ENCODE measurements at regions not wholly inside any gene's neighbourhood (a gene's known extent, or its start where the extent isn't known, plus 50 kb on each side); places are given as distances from the start of the nearest gene placed in this dataset.

DNA sequence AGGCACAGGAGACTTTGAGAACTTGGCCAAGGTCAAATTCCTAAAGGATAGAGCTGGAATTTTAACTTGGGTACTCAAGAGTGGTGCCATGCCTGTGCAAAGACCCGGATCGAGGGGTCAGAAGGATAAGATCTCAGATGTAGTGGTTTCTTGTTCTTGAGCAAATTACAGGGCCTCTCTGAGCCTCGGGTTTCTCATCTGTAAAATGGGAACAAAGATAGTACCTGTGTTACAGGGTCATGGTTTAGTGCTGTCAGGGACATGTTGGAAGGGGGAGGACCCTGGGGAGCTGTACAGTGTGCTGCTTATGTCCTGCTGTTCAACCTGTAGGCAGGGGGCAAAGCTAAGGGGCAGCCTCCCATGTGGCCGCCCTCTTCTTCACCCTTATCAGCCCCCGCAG is 173.5 kb upstream of the HAAO start:
- Histone ChIP-seq H3K27me3 (no peaks in the 10 kb centered on the region), H3K27ac (peak overlapping the region in 1 of 2 donors; percentile 83), H3K9me3 (no peaks in the 10 kb centered on the region), H3K36me3 (no peaks in the 10 kb centered on the region), H3K4me1 (peaks cover 0 to 64% of the 10 kb centered on the region in 2 donors), H3K4me3 (no peak overlapping the region)
- DNase-seq (ENCODE audit: low spot score) = no peak
- TF ChIP-seq, protein P1, sequence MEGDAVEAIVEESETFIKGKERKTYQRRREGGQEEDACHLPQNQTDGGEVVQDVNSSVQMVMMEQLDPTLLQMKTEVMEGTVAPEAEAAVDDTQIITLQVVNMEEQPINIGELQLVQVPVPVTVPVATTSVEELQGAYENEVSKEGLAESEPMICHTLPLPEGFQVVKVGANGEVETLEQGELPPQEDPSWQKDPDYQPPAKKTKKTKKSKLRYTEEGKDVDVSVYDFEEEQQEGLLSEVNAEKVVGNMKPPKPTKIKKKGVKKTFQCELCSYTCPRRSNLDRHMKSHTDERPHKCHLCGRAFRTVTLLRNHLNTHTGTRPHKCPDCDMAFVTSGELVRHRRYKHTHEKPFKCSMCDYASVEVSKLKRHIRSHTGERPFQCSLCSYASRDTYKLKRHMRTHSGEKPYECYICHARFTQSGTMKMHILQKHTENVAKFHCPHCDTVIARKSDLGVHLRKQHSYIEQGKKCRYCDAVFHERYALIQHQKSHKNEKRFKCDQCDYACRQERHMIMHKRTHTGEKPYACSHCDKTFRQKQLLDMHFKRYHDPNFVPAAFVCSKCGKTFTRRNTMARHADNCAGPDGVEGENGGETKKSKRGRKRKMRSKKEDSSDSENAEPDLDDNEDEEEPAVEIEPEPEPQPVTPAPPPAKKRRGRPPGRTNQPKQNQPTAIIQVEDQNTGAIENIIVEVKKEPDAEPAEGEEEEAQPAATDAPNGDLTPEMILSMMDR (IDR thresholded peaks at IDR 0.05) = no peak

DNA sequence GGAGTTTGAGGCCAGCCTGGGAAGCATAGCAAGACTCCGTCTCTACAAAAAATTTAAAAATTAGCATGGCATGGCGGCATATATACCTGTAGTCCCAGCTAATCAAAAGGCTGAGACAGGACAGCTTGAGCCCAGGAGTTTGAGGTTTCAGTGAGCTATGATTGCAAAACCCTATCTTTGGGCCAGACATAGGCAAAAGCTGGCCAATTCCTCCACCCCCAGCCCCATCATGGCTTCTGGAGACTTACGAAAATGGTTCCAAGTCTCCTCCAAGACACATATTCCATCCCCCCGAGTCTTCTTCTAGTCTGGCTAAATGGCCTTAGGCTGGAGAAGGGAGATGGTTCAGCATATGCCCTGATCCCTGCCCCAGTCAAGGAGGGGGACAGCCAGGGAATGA is 172.8 kb upstream of the HAAO start:
- Histone ChIP-seq H3K9me3 (no peaks in the 10 kb centered on the region), H3K4me3 (no peak overlapping the region), H3K36me3 (no peaks in the 10 kb centered on the region), H3K27ac (peak overlapping the region; percentile 56 to 83), H3K4me1 (peaks cover 0 to 70% of the 10 kb centered on the region in 2 donors), H3K27me3 (no peaks in the 10 kb centered on the region)
- TF ChIP-seq, protein P1 (IDR thresholded peaks at IDR 0.05) = no peak
- DNase-seq (ENCODE audit: low spot score) = no peak

DNA sequence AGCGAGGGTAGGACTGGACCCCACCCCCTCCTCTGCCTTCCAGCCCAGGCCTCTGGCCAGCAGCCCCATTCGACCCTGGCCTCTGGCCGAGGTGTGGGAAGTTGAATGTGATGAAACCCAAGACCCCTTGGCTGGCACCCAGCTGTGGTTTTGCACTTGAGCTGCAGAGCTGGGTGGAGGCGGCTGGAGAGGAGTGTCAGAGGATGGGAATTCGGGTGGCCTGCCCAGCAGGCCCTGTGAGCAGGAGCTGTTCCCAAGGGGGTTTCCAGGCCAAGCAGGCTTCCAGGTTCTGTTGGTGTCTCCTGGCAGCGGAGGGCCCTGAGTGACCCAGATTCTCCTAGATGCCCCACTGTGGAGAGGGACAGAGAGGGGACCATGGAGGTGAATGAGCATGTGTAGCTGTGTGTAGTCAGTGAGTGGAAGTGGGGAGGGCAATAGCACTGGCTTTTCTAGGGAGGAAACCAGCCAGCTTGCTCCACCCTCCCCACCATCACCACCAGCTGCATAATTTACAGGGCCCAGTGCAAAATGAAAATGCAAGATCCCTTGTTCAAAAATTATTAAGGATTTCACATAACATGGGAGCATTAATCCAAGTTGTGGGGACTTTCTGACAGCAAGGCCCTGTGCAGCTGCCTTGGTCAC is 172.2 kb upstream of the HAAO start:
- Histone ChIP-seq H3K4me1 (peaks cover 0 to 70% of the 10 kb centered on the region in 2 donors), H3K4me3 (no peak overlapping the region), H3K27ac (peak overlapping the region; percentile 56 to 83), H3K27me3 (no peaks in the 10 kb centered on the region), H3K9me3 (no peaks in the 10 kb centered on the region), H3K36me3 (no peaks in the 10 kb centered on the region)
- TF ChIP-seq, protein P1 (IDR thresholded peaks at IDR 0.05) = no peak
- peak; percentile 88 for DNase-seq (ENCODE audit: low spot score)

DNA sequence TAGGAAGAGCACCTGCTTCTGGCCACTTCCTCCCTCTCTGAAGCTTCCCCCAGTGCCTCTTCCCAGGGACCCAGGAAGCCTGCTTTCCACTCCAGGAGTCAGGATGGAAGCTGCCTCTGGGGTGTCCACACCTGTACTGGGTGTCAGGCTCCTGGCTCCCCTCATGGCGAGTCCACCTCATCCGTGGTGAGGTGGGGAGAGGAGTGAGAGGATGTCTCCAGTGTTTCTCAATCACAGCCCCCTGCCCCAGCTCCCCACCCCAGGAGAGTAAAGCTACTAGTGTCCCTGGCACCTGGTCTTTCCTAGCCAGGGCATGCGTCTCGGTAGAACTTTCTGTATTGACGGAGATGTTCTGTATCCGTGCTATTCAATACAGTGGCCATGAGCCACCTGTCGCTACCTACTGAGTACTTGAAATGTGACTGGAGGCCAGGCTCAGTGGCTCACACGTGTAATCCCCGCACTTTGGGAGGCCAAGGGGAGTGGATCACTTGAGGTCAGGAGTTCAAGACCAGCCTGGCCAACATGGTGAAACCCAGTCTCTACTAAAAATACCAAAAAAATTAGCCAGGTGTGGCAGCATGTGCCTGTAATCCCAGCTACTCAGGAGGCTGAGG is 171.2 kb upstream of the HAAO start:
- H3K36me3 ChIP-seq = no peaks in the 10 kb centered on the region
- no peak overlapping the region for H3K4me3 ChIP-seq
- no peak for DNase-seq (ENCODE audit: low spot score)
- H3K4me1 ChIP-seq = peaks cover 0 to 70% of the 10 kb centered on the region in 2 donors
- H3K27me3 ChIP-seq = no peaks in the 10 kb centered on the region
- H3K9me3 ChIP-seq = no peaks in the 10 kb centered on the region
- TF ChIP-seq, protein P1 (IDR thresholded peaks at IDR 0.05) = no peak
- H3K27ac ChIP-seq = peak overlapping the region; percentile 81 to 83

DNA sequence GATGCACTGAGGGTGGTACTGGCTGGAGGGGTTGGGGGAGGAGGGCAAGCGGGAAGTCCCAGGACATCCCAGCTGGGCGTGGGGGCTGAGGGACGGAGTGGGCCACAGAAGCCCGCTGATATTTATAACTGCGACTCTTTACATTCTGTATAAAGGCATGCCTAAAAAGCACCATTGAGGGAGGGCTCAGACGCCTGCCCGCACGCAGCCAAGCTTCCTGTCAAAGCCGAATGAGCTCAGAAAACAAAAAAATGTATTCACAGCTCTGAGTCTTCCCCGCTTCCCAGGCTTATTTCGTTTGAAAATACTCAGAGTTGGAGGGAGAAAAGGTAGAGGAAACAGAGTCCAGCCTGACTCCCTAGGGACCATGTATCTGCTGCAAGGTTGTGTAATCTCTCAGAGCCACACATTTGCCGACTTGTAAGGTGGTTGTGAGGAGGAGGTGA is 170.1 kb upstream of the HAAO start:
- Histone ChIP-seq H3K9me3 (no peaks in the 10 kb centered on the region), H3K36me3 (no peaks in the 10 kb centered on the region), H3K4me1 (peaks cover 0 to 63% of the 10 kb centered on the region in 2 donors), H3K27ac (peak overlapping the region; percentile 81 to 83), H3K4me3 (no peak overlapping the region), H3K27me3 (no peaks in the 10 kb centered on the region)
- DNase-seq (ENCODE audit: low spot score) = no peak
- TF ChIP-seq, protein P1 (IDR thresholded peaks at IDR 0.05) = no peak
